MM.1S (cell line): ENCODE measurements at regions not wholly inside any gene's neighbourhood (a gene's known extent, or its start where the extent isn't known, plus 50 kb on each side); places are given as distances from the start of the nearest gene placed in this dataset.

Experiments
- DNase-seq: peaks from one replicate; pipeline ENCODE4 v3.0.0-alpha.2; 2015
- H2AFZ ChIP-seq: fragments of 300-600 bp; sonication (generic); 2 replicates; pipeline ENCODE4 v1.6.0; 2016; ENCODE audit warnings: antibody characterized with exemption, low read length
- H3F3A ChIP-seq: fragments of 300-600 bp; sonication (generic); 2 replicates; pipeline ENCODE4 v1.6.1; 2016; ENCODE audit warnings: mild to moderate bottlenecking, antibody characterized with exemption, low read length, moderate library complexity, mixed read lengths; ENCODE audit not compliant: insufficient read depth
- H3K27ac ChIP-seq: fragments of 300-600 bp; sonication (generic); 2 replicates; pipeline ENCODE4 v1.5.1; 2016; ENCODE audit warnings: mild to moderate bottlenecking, low read length
- H3K27me3 ChIP-seq: fragments of 300-600 bp; sonication (generic); replicated peaks from 2 replicates; pipeline ENCODE4 v1.6.0; 2016; ENCODE audit warnings: low read length; ENCODE audit not compliant: insufficient read depth
- H3K36me3 ChIP-seq: fragments of 300-600 bp; sonication (generic); replicated peaks from 2 replicates; pipeline ENCODE4 v1.6.1; 2016; ENCODE audit warnings: mild to moderate bottlenecking, low read length, mixed read lengths; ENCODE audit not compliant: insufficient read depth
- H3K4me1 ChIP-seq: fragments of 300-600 bp; sonication (generic); 2 replicates; pipeline ENCODE4 v1.6.1; 2016; ENCODE audit warnings: low read length, mixed read lengths
- H3K4me2 ChIP-seq: fragments of 300-600 bp; sonication (generic); 2 replicates; pipeline ENCODE4 v1.6.0; 2016; ENCODE audit warnings: low read depth, low read length
- H3K4me3 ChIP-seq: fragments of 300-600 bp; sonication (generic); 2 replicates; pipeline ENCODE4 v1.5.1; 2016; ENCODE audit warnings: low read length, mixed read lengths
- H3K79me2 ChIP-seq: fragments of 300-600 bp; sonication (generic); 2 replicates; pipeline ENCODE4 v1.6.1; 2016; ENCODE audit warnings: mixed run types, low read length, mixed read lengths
- H3K9ac ChIP-seq: fragments of 300-600 bp; sonication (generic); 2 replicates; pipeline ENCODE4 v1.6.1; 2016; ENCODE audit warnings: low read length, mixed read lengths
- H3K9me2 ChIP-seq: fragments of 300-600 bp; sonication (generic); replicated peaks from 2 replicates; pipeline ENCODE4 v1.6.1; 2016; ENCODE audit warnings: mild to moderate bottlenecking, low read length, mixed read lengths; ENCODE audit not compliant: insufficient read depth
- H3K9me3 ChIP-seq: fragments of 300-600 bp; sonication (generic); replicated peaks from 2 replicates; pipeline ENCODE4 v1.6.1; 2016; ENCODE audit warnings: mild to moderate bottlenecking, low read length, mixed read lengths; ENCODE audit not compliant: insufficient read depth
- H4K20me1 ChIP-seq: fragments of 300-600 bp; sonication (generic); 2 replicates; pipeline ENCODE4 v1.6.1; 2016; ENCODE audit warnings: mild to moderate bottlenecking, low read length, moderate library complexity, mixed read lengths; ENCODE audit not compliant: insufficient read depth
- EZH2 ChIP-seq: fragments of 300-600 bp; sonication (generic); optimal IDR thresholded peaks from 2 replicates; pipeline ENCODE3; 2017; ENCODE audit warnings: low read depth, mild to moderate bottlenecking, antibody characterized with exemption, low read length, mixed read lengths
- EZH2phosphoT487 ChIP-seq: fragments of 300-600 bp; sonication (generic); IDR thresholded peaks from 2 replicates; pipeline ENCODE4 v1.6.1; 2018; ENCODE audit warnings: antibody characterized with exemption, low read length
- TF ChIP-seq, protein P1 (sequence below): fragments of 300-600 bp; sonication (generic); IDR thresholded peaks from 2 replicates; pipeline ENCODE4 v1.5.1; 2016; ENCODE audit warnings: antibody characterized with exemption, low read length, mixed read lengths

DNA sequence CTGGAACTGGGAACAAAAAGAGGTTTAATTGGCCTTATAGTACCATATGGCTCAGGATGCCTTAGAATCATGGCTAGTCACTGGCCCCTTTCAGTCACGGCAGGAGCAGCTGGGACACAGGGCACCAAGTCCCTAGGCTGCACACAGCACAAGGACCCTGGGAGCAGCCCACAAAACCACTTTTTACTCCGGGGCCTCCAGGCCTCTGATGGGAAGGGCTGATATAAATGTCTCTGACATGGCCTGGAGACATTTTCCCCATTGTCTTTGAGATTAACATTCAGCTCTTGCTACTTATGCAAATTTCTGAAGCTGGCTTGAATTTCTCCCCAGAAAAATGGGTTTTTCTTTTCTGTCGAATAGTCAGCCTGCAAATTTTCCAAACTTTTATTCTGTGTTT lies 1026.4 kb upstream of the COX7C start:
- no peak overlapping the region for H3K4me3 ChIP-seq
- no peak overlapping the region for H3K27ac ChIP-seq
- no peak overlapping the region for H3K4me2 ChIP-seq
- no peaks in the 10 kb centered on the region for H3K27me3 ChIP-seq
- no peaks in the 10 kb centered on the region for H3K9me3 ChIP-seq
- no peaks in the 10 kb centered on the region for H3K4me1 ChIP-seq
- no peaks in the 10 kb centered on the region for H3F3A ChIP-seq
- no peaks in the 10 kb centered on the region for H3K9me2 ChIP-seq
- H4K20me1 ChIP-seq: no peaks in the 10 kb centered on the region
- H3K79me2 ChIP-seq: no peaks in the 10 kb centered on the region
- H3K9ac ChIP-seq: no peak overlapping the region
- H3K36me3 ChIP-seq: no peaks in the 10 kb centered on the region
- no peak overlapping the region for H2AFZ ChIP-seq
- DNase-seq: no peak
- TF ChIP-seq EZH2phosphoT487 (no peak), EZH2 (no peak)
- TF ChIP-seq, protein P1, sequence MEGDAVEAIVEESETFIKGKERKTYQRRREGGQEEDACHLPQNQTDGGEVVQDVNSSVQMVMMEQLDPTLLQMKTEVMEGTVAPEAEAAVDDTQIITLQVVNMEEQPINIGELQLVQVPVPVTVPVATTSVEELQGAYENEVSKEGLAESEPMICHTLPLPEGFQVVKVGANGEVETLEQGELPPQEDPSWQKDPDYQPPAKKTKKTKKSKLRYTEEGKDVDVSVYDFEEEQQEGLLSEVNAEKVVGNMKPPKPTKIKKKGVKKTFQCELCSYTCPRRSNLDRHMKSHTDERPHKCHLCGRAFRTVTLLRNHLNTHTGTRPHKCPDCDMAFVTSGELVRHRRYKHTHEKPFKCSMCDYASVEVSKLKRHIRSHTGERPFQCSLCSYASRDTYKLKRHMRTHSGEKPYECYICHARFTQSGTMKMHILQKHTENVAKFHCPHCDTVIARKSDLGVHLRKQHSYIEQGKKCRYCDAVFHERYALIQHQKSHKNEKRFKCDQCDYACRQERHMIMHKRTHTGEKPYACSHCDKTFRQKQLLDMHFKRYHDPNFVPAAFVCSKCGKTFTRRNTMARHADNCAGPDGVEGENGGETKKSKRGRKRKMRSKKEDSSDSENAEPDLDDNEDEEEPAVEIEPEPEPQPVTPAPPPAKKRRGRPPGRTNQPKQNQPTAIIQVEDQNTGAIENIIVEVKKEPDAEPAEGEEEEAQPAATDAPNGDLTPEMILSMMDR: no peak

DNA sequence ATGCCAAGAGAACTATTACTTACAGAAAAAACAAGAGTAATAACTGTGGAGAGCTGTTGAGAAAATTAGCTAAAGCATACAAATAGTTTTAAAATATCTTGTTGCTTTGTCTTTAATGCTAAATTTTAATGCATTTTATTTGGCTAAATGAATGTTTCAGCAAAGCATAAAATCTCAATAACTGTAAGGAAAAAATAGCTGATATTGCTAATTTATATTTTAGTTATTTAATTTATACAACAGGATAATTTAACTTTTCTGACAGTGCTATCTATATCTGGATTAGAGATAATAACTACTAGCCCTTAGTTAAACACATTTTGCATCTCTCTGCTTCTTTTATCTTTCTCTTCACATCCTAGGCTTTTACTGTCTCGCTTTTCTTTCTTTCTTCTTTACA lies 1014.9 kb upstream of the COX7C start:
- H2AFZ ChIP-seq: no peak overlapping the region
- no peaks in the 10 kb centered on the region for H3K36me3 ChIP-seq
- H3K9me2 ChIP-seq: no peaks in the 10 kb centered on the region; the same call in 1 of the 2 replicates
- H4K20me1 ChIP-seq: no peaks in the 10 kb centered on the region
- no peak for TF ChIP-seq EZH2phosphoT487
- DNase-seq: no peak
- H3K9ac ChIP-seq: no peak overlapping the region
- no peak overlapping the region for H3K4me3 ChIP-seq
- no peaks in the 10 kb centered on the region for H3K79me2 ChIP-seq
- H3K9me3 ChIP-seq: no peaks in the 10 kb centered on the region
- H3K27ac ChIP-seq: no peak overlapping the region
- no peaks in the 10 kb centered on the region for H3K4me1 ChIP-seq
- no peaks in the 10 kb centered on the region for H3K27me3 ChIP-seq
- no peaks in the 10 kb centered on the region for H3F3A ChIP-seq
- no peak overlapping the region for H3K4me2 ChIP-seq

DNA sequence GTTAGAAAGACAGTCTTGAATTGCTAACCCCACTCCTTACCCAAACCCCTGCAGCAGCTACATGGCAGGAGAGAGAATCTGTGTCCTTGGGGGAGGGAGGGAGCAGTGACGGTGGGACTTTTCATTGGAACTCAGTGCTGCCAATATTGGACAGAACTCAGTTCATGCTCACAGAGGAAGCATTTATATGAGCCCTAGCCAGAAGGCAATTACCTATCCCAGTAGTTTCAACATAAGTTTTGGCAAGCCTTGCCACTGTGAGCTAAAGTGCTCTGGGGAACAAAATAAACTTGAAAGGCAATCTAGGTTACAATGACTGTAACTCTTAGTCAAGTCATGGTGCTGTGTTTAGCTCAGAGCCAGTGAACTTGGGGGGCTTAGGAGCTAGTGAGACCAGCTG lies 1013.4 kb upstream of the COX7C start:
- no peak overlapping the region for H2AFZ ChIP-seq
- H3K4me3 ChIP-seq: no peak overlapping the region
- no peaks in the 10 kb centered on the region for H3F3A ChIP-seq
- no peaks in the 10 kb centered on the region for H3K79me2 ChIP-seq
- no peaks in the 10 kb centered on the region for H3K4me1 ChIP-seq
- H3K9me3 ChIP-seq: no peaks in the 10 kb centered on the region
- no peaks in the 10 kb centered on the region for H3K9me2 ChIP-seq
- no peaks in the 10 kb centered on the region for H4K20me1 ChIP-seq
- no peak for TF ChIP-seq EZH2phosphoT487
- no peak for TF ChIP-seq EZH2
- TF ChIP-seq, protein P1: no peak
- DNase-seq: no peak
- H3K36me3 ChIP-seq: no peaks in the 10 kb centered on the region
- H3K9ac ChIP-seq: no peak overlapping the region
- no peak overlapping the region for H3K4me2 ChIP-seq
- H3K27me3 ChIP-seq: no peaks in the 10 kb centered on the region
- H3K27ac ChIP-seq: no peak overlapping the region

DNA sequence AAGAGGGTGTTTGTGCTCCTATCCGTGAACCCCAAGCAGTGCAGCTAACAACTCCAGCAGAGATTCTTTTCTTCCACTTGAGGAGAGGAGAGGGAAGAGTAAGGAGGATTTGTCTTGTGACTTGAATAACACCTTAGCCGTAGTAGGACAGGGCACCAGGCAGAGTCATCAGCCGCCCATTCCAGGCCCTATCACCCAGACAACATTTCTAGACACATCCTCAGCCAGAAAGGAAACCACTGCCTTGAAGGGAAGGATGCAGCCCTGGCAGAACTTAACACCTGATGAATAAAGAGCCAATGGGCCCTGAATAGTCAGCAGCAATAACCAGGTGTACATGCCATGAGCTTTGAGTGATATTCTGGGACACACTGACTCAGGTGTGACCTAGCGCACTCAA lies 1013.0 kb upstream of the COX7C start:
- Histone ChIP-seq H3K4me1 (no peaks in the 10 kb centered on the region), H3K9me2 (no peaks in the 10 kb centered on the region), H3K9ac (no peak overlapping the region), H3F3A (no peaks in the 10 kb centered on the region), H4K20me1 (no peaks in the 10 kb centered on the region), H3K79me2 (no peaks in the 10 kb centered on the region), H3K27me3 (no peaks in the 10 kb centered on the region), H3K27ac (no peak overlapping the region), H2AFZ (no peak overlapping the region), H3K4me3 (no peak overlapping the region), H3K4me2 (no peak overlapping the region), H3K9me3 (no peaks in the 10 kb centered on the region), H3K36me3 (no peaks in the 10 kb centered on the region)
- TF ChIP-seq, protein P1: no peak
- TF ChIP-seq EZH2phosphoT487: no peak
- TF ChIP-seq EZH2: no peak
- no peak for DNase-seq
